HG02642 (cell line): ENCODE measurements at regions not wholly inside any gene's neighbourhood (a gene's known extent, or its start where the extent isn't known, plus 50 kb on each side); places are given as distances from the start of the nearest gene placed in this dataset.
"Not testable (repeated sequence)": the region's sequence is repeated elsewhere in the genome, so short reads cannot be mapped to it uniquely, and the experiment has no call there.

Experiments
- ATAC-seq: cut with Tn5 transposase; IDR thresholded peaks from one replicate; pipeline ENCODE4 v1.9.1; 2021; ENCODE audit warnings: mild to moderate bottlenecking; ENCODE audit not compliant: unreplicated experiment, poor library complexity

DNA sequence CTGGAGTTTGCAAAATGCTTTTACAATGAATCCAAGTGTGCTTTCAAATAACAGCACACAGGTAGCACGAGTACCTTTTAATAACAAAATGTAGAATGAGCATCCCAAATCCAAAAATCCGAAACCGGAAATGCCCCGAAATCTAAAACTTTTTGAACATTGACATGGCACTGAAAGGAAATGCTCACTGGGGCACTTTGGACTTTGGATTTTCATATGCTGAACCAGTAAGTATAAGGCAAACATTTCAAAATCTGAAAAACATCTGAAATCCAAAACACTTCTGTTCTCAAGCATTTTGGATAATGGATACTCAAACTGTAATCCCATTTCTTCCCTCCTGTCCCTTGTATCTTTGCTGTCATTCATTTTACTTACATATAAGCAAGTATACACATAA is 50.1 kb downstream of the GCNT4 start:
- ATAC-seq: no peak

- ATAC-seq: no peak
Observed at GRCh38 chr5:74995926-74996325, 56.4 kb downstream of the GCNT4 start.

DNA sequence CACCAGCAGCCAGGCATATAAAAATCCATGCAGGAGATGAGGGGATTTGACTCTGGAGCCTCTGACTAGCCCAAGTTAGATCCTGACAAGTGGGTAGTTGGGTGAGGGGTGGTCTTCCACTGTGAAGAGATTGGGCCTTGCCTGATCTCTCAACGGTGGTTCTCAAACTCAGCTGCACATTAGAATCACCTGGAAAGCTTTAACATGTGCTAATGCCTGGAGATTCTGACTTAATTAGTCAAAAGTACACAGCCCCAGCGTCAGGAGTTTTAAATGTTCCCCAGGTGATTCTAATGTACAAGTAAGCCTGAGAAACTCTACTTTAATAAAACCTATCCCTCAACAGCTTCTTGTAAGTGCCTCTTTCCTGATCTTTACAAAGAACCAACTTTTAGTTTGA is 57.5 kb downstream of the GCNT4 start:
- ATAC-seq: no peak

GRCh38 chr5:74993743-74994142 is 58.6 kb downstream of the GCNT4 start:
- no peak for ATAC-seq

- no peak for ATAC-seq
Observed at GRCh38 chr5:74992791-74993190, 59.6 kb downstream of the GCNT4 start.

DNA sequence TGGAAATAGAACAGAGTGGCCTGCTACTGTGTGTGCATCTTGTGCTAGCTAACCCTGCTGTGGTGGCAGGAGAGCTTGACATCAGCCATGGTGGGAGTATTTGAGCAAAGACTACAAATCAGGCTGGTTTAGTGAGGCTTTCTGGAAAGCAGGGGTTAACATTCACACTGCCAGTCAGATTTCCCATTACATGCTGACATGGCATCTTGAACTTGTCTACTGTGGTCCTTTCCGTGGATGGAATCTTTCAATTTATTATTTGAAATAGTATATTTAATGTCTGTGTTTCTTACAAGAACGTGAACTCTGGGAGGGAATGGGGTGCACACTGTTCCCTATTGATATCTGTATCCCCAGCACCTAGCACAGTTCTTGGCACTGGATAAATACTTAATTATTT is 60.8 kb downstream of the GCNT4 start:
- no peak for ATAC-seq

GRCh38 chr5:74990194-74990593 is 62.2 kb downstream of the GCNT4 start:
- ATAC-seq: no peak

GRCh38 chr5:74988273-74988983 is 63.9 kb downstream of the GCNT4 start:
- ATAC-seq: no peak

DNA sequence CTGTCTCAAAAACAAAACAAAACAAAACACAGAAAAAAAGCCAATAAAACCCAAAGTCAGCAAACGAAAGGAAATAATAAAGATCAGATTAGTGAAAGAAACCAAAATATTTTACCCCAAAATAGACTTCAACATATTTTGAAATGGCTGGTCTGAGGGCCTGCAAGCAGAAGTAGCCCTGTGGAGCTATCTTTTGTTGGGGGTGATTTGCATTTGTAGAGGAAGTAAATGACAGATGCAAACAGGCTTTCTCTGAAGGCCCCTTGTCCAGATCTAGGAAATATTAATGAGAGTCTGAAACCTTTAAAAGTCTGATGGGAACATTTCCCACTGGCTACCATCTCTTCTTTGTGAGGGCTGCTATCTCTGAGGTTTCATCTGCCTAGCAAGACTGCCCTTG is 74.0 kb downstream of the GCNT4 start:
- ATAC-seq: no peak

DNA sequence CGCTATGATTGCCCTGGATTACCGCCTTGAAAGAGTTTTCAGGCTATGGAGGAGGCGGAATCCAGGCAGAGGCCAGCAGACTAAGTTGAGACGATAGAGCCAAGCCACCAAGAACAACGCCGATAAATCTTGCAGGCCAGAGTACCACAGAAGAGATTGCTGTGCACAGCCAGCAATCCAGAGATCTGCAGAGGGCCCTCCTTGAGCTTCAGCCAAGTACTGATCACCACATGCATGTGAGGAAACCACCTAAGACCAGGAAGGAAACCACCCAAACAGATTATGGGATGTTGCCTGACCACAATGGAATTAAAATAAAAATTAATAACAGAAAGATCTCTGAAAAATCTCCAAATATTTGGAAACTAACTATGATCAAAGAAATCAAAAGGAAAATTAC is 74.9 kb downstream of the GCNT4 start:
- ATAC-seq: no peak

DNA sequence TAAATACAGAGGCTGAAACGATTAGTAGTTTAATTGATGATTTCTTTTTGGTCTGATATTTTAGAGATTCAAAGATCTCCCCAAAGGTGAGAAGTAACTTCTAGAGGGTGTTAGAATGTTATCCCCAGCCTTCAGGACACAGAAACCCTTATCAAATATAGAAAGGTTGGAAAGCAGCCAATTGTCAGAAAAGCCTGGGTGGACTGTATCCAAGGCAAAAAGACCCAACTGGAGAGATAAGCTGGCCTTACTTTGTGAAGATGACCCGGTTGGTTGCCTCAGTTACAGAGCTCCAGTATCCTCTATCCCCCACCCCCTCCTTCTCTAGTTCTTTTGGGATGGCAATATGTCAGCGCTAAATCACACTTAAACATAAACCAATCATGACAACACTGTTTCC is 75.7 kb downstream of the GCNT4 start:
- ATAC-seq: no peak

DNA sequence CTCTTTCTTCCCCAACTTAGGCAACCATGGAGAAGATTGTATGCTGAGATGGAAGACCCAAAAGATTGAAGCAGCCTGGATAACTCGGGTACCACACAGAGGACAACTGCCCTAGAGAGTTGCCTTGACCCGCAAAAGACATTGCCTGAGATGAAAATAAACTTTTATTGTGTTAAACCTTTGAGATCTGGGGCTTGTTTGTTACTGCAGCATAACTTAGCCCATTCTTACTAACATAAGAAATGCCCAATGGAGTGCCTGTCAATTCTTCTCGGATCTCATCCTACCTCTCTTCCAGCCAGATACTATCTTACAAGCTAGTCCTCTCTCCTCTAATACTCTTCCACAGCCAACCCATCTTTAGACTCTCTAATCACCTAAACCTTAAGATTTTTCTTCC is 76.8 kb downstream of the GCNT4 start:
- ATAC-seq: no peak

DNA sequence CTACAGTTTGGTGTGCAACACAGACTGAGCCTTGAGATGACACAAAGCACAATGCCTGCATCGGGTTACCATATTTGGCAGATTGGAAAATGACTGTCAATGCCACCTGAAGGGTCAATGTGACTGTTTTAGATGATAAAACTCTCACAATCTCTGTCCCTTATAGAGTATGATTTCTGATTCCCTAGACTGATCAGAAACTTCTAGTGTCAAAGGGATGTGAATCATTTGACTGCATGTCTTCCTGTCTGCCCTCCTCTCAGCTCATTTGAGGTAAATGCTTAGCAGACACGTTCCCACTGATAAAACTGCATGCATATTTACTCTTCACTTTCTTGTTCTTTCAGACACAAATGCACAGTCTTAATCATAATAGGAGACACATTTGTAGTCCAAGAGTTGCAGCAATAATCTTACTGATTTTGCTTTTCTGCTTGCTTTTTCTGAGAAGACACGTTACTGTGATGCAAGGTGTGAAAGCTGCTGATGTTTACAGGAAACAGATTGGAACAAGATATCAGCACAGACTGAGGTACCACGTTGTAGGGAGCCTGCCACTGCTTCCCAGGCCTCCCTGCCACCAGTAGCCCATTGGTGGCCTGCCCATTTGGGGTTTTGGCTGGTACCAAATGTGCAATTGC is 77.8 kb downstream of the GCNT4 start:
- no peak for ATAC-seq

DNA sequence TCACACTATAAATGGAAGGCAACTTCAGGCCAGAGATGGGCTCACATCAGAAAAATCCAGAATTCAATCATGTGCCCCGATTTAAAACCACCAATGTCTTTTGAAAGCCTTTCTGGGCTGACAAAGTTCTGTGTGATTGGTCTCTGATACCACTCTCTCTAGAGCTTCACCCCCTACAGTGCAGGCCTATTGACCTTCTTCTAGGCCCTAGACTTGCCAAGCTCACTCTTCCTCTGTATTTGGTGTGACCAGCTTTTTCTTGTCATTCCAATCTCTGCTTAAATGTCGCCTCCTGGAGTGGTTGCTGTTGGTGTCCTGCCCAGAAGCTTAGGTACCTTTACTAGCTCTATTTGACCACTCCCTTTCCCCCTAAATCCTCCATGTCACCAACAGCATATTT is 78.7 kb downstream of the GCNT4 start:
- no peak for ATAC-seq

DNA sequence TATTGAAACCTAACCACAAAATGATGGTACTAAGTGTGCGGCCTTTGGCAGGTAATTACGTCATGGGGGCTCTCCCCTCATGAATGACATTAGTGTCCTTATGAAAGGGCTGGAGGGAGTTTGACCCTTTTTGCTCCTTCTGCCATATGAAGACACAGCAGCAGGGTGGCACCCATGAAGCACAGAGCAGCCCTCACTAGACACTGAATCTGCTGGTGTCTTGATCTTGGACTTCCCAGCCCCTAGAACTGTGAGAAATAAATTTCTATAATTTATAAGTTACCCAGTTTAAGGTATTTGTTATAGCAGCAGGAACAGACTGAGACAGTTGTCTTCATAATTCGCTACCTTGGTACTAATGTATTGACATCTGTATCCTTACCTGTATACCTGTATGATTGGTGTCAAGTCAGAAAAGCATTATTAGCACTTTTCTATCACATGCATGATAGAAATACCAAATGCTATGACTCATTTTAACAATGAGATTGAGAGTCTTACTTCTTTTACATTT is 80.4 kb downstream of the GCNT4 start:
- no peak for ATAC-seq

DNA sequence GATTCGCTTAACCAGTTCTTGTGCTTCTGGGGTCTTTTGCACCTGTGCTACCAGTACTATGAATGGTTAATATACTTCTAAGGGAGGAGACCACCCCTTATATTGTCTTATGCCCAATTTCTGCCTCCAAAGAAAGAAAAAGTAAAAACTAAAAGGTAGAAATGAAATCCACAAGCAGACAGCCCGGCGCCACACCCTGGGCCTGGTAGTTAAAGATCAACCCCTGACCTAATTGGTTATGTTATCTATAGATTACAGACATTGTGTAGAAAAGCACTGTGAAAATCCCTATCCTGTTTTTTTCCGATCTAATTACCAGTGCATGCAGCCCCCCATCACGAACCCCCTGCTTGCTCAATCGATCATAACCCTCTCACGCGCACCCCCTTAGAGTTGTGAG is 81.5 kb downstream of the GCNT4 start:
- not testable (repeated sequence) for ATAC-seq

DNA sequence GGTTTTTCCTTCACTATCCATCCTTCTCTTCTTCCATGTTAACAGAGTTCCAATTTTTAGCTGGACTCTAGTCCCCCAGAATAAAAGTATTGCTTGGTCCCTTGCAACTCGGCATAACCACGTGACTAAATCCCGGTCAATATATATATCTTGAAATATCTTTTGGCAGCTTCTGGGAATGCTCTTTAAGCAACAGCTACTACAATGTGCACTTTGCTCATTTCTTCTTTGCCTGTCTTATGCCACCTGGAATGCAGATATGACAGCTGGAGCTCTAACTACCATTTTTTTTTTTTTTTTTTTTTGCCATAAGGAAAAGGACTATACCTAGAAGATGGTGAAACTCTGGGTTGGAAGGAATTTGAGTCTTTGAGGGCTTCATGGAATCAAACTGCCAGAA is 82.6 kb downstream of the GCNT4 start:
- no peak for ATAC-seq

DNA sequence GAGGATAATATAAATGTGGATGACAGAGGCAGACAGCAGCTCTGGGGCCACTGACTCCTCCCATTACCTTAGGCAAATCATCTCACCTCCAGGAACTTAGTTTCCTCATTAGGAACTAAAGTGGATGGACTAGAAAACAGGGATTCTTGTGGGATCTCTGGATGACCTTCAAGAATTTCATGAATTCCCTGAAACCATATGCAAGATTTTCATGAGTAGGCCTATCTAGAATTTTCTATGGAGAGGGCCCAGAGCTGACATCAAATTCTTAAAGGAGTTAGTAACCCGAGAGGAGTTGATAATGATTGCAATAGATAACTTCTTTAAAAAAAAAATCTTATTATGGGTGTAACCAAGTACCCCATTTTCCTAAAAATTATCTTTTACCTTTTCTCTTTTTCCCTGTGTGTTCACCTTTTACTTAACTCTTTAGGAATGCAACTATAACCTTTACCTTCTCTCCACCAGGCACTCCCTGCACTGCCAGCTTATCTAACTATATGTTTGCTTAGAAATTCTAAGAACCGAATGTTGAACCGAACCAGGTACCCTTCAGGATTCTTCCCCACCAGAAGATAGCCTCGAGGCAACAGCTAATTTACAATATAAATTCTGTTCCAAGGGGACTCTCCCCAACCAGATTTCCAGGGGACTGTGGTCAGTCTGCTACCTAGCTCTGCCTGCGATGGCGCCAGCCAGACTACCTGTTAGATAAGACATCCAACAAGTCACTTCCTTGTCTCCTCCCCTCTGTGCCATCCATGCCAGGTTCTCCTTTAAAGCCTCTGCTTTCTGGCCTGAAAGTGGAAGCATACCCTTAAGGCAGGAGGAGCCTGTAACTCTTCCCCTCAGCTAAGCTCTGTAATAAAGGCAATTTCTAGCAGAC is 86.0 kb downstream of the GCNT4 start:
- no peak for ATAC-seq

GRCh38 chr5:74963407-74963806 is 89.0 kb downstream of the GCNT4 start:
- ATAC-seq: no peak

DNA sequence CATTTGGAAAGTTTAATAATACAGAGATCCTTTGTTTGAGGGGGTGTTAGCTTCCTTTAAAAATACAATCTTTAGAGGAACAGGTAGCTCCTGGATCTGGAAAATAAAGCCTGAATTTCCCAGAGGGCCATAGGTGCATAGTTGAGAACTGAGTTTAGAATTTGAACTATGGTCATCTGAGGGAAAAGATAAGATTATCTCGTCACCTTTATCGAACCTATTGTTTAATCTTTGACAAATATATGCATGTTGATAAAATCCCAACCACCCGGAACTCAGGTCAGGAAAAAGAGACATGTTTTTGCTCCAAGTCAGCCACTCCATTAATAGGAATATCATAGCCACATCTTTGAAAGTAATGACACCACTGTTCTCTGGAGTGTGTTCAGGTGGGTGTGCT is 91.7 kb upstream of the FAM169A start:
- no peak for ATAC-seq
